Esophagus muscularis mucosa (tissue), 4 donors: ENCODE measurements at regions not wholly inside any gene's neighbourhood (a gene's known extent, or its start where the extent isn't known, plus 50 kb on each side); places are given as distances from the start of the nearest gene placed in this dataset.

ENCODE experiments used
- DNase-seq: peaks from one replicate; pipeline ENCODE4 v3.0.0-alpha.2; 2017; ENCODE audit errors: extremely low spot score
- H3K27ac ChIP-seq, 4 donors: fragments of 200-600 bp; sonication (generic); replicated peaks in 1 of 4; 1 replicate in 3 of 4; 2 replicates in 1 of 4; pipeline ENCODE4 v1.5.1; 2016 to 2019; ENCODE audit warnings: mild to moderate bottlenecking in 1 of 4
- H3K27me3 ChIP-seq, 4 donors: fragments of 200-600 bp; sonication (generic); one replicate each; pipeline versions ENCODE4 v1.5.1 to v1.6.0; 2016 to 2019
- H3K36me3 ChIP-seq, 4 donors: fragments of 200-600 bp; sonication (generic); one replicate each; pipeline ENCODE4 v1.5.1; 2016 to 2019
- H3K4me1 ChIP-seq, 4 donors: fragments of 200-600 bp; sonication (generic); one replicate each; pipeline ENCODE4 v1.5.1; 2016 to 2019
- H3K4me3 ChIP-seq, 4 donors: fragments of 200-600 bp; sonication (generic); 1 replicate in 2 of 4; 2 replicates in 2 of 4; pipeline ENCODE4 v1.5.1; 2016 to 2019; ENCODE audit warnings: mild to moderate bottlenecking in 4 of 4, moderate library complexity in 1 of 4
- H3K9me3 ChIP-seq, 4 donors: fragments of 200-600 bp; sonication (generic); 1 replicate in 3 of 4; 2 replicates in 1 of 4; pipeline ENCODE4 v1.5.1; 2016 to 2019
- EP300 ChIP-seq: sonication (generic); formaldehyde crosslinking; IDR thresholded peaks from one replicate; pipeline ENCODE4 v1.6.1; 2017; ENCODE audit warnings: antibody characterized with exemption
- POLR2A ChIP-seq: fragments of 450-650 bp; IDR thresholded peaks from one replicate; pipeline ENCODE4 v1.6.1; 2017; ENCODE audit warnings: antibody characterized with exemption, moderate library complexity, mild to moderate bottlenecking, low read depth
- POLR2AphosphoS5 ChIP-seq, 2 donors: sonication (generic); formaldehyde crosslinking; IDR thresholded peaks; one replicate each; pipeline ENCODE4 v1.6.1; 2017; ENCODE audit warnings: antibody characterized with exemption in 2 of 2
- WGBS: methylation state at CpG from one replicate; pipeline ENCODE4 v1.1.5; 2018; 5-methylcytosine and 5-hydroxymethylcytosine counted together
- intact Hi-C: fragments of 100-400 bp; cut with DNase I; formaldehyde crosslinking; loops from one replicate; pipeline ENCODE4 v1.15.1; 2023
- TF ChIP-seq, protein P1 (sequence below), 3 experiments: fragments of 200-600 bp in 2 of 3; fragments of 450-650 bp in 1 of 3; sonication (generic) in 2 of 3; IDR thresholded peaks; one replicate each; pipeline ENCODE4 v1.5.1; 2017 to 2019; ENCODE audit warnings: antibody characterized with exemption in 3 of 3, mild to moderate bottlenecking in 2 of 3, moderate library complexity in 1 of 3

DNA sequence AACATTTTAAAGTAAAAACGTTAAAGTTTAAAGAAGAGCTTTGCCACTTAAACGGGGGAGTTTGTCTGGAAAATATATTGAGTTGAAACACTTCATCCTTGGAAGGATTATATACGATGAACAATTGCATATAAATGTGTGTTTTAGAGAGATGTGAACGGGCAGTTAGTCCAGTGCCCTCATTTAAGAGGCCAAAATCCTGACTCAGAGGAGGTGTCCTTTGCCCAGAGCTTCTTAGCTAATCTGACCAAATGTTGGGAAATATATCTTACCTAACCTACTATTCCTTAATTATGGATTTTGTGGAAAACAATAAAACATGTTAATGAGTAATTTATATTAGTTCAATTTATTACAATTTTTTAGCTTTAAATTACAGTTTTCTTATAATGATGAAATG lies 327.2 kb upstream of the DIPK2B start:
- DNase-seq = no peak
- TF ChIP-seq POLR2AphosphoS5 (IDR thresholded peaks at IDR 0.05) (no peak), EP300 (no peak), POLR2A (no peak)
- TF ChIP-seq, protein P1, sequence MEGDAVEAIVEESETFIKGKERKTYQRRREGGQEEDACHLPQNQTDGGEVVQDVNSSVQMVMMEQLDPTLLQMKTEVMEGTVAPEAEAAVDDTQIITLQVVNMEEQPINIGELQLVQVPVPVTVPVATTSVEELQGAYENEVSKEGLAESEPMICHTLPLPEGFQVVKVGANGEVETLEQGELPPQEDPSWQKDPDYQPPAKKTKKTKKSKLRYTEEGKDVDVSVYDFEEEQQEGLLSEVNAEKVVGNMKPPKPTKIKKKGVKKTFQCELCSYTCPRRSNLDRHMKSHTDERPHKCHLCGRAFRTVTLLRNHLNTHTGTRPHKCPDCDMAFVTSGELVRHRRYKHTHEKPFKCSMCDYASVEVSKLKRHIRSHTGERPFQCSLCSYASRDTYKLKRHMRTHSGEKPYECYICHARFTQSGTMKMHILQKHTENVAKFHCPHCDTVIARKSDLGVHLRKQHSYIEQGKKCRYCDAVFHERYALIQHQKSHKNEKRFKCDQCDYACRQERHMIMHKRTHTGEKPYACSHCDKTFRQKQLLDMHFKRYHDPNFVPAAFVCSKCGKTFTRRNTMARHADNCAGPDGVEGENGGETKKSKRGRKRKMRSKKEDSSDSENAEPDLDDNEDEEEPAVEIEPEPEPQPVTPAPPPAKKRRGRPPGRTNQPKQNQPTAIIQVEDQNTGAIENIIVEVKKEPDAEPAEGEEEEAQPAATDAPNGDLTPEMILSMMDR (IDR thresholded peaks at IDR 0.05) = no peak
- Histone ChIP-seq H3K4me3 (no peak overlapping the region), H3K4me1 (no peaks in the 10 kb centered on the region), H3K9me3 (no peaks in the 10 kb centered on the region), H3K27me3 (no peaks in the 10 kb centered on the region), H3K36me3 (no peaks in the 10 kb centered on the region), H3K27ac (no peak overlapping the region)
- intact Hi-C loops = no loop called here
- WGBS = 64% methylated on average over 4 of the region's 4 CpGs

DNA sequence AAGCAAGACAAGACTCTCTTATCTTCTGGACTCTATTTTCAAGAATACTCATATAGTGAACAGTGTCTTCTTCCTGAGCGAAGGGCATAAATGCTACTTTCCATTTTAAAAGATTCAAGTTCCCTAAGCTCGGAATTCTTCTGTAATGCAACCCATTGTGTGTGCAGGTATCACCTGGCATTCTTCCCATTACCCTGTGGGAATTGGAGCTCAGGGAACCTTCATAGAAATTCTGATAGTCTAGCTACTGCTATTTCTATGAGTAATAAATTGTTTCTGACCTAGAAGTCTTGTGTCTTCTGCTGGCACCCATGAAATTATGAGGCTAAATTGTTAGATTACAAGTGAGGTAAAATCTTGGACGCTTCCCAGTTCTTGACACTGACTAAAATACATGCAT lies 324.1 kb upstream of the DIPK2B start:
- 69% methylated on average over 3 of the region's 3 CpGs for WGBS

DNA sequence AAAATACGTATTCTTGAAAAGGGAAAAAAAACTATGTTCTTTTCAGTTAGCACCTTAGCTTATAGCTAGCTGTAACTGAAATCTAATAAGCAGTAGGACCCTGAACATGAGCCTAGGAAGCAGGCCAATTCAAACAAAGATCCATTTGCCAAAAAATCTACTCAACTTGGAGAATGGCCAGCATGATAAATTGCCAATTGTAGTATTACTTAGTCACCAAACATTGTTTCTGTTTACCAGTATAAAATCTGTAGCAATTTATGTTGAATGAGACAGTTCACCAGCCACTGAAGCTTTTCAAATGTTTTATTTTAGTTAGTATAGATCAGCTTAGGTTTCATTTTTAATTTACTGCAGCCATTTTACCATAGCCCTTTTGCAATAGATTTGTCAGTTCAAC lies 323.6 kb upstream of the DIPK2B start:
- H3K4me1 ChIP-seq = no peaks in the 10 kb centered on the region
- no peak for DNase-seq
- no peak for TF ChIP-seq POLR2A
- TF ChIP-seq, protein P1 (IDR thresholded peaks at IDR 0.05) = no peak
- no peak for TF ChIP-seq EP300
- no peak for TF ChIP-seq POLR2AphosphoS5 (IDR thresholded peaks at IDR 0.05)
- H3K4me3 ChIP-seq = no peak overlapping the region
- peaks cover 0 to 2% (median 0%) of the 10 kb centered on the region in 4 donors for H3K27me3 ChIP-seq
- no peaks in the 10 kb centered on the region for H3K9me3 ChIP-seq
- no peak overlapping the region for H3K27ac ChIP-seq
- no peaks in the 10 kb centered on the region for H3K36me3 ChIP-seq
- 89% methylated on average over 1 of the region's 1 CpG for WGBS
- intact Hi-C loops = no loop called here

More for the DNA sequence above, 324.1 kb upstream of the DIPK2B start:
- DNase-seq = no peak
- H3K4me1 ChIP-seq = no peaks in the 10 kb centered on the region
- H3K9me3 ChIP-seq = no peaks in the 10 kb centered on the region
- H3K27ac ChIP-seq = no peak overlapping the region
- no peak overlapping the region for H3K4me3 ChIP-seq
- no peaks in the 10 kb centered on the region for H3K36me3 ChIP-seq
- H3K27me3 ChIP-seq = peaks cover 0 to 2% (median 0%) of the 10 kb centered on the region in 4 donors
- no peak for TF ChIP-seq EP300
- TF ChIP-seq, protein P1 (IDR thresholded peaks at IDR 0.05) = no peak
- TF ChIP-seq POLR2A = no peak
- no peak for TF ChIP-seq POLR2AphosphoS5 (IDR thresholded peaks at IDR 0.05)
- intact Hi-C loops = no loop called here

DNA sequence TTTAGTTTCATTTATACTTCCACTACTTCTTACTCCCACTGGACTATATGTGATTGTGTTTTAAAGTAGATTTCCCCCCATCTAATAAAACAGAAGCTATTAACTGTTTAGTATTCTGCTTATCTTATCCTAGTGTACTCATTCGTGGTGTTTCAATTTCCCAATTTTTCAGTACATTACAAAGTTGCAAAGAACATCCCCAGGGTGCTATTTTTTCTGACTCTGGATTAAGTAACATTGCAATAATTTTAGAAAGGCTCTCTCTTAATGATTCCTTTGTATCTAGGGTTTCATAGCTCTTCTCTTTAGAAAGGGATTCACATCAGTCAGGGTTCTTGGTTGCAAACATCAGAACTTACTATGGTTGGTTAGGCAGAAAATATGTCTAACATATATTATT lies 317.9 kb upstream of the DIPK2B start:
- TF ChIP-seq, protein P1 (IDR thresholded peaks at IDR 0.05) = no peak
- TF ChIP-seq EP300 (no peak), POLR2A (no peak), POLR2AphosphoS5 (IDR thresholded peaks at IDR 0.05) (no peak)
- intact Hi-C loops = loop anchor here (10.0 kb wide), 2 partner anchors 256 to 886 kb away; no protein-coding TSS in a partner anchor
- Histone ChIP-seq H3K27ac (no peak overlapping the region), H3K9me3 (no peaks in the 10 kb centered on the region), H3K27me3 (peaks cover 0 to 2% (median 0%) of the 10 kb centered on the region in 4 donors), H3K4me1 (peaks cover 4 to 30% (median 29%) of the 10 kb centered on the region in 4 donors), H3K36me3 (no peaks in the 10 kb centered on the region), H3K4me3 (no peak overlapping the region)
- no peak for DNase-seq
- WGBS = 47% methylated on average over 1 of the region's 1 CpG
